ENCODE measurements at regions not wholly inside any gene's neighbourhood (a gene's known extent, or its start where the extent isn't known, plus 50 kb on each side); places are given as distances from the start of the nearest gene placed in this dataset.

- no peaks in the 10 kb centered on the region for H3K27me3 Mint-ChIP-seq
- H3K27ac Mint-ChIP-seq, result no peak overlapping the region
- no peak overlapping the region for H3K4me3 Mint-ChIP-seq (ENCODE audit: low read depth)
- H3K36me3 Mint-ChIP-seq (ENCODE audit: insufficient read depth), result peaks cover 1% of the 10 kb centered on the region
- no peak for DNase-seq (ENCODE audit: low spot score, unreplicated experiment)
- H3K4me1 Mint-ChIP-seq (ENCODE audit: low read depth), result peaks cover 2% of the 10 kb centered on the region
- H3K9me3 Mint-ChIP-seq (ENCODE audit: low read depth), result peaks cover 3% of the 10 kb centered on the region
- no peak for TF ChIP-seq CTCF (IDR thresholded peaks at IDR 0.05; ENCODE audit: unreplicated experiment)
Observed at GRCh38 chr4:79014230-79014629, 75.0 kb upstream of the PAQR3 start.

GRCh38 chr4:79013756-79014155, 74.5 kb upstream of the PAQR3 start:
- Mint-ChIP-seq H3K4me3 (ENCODE audit: low read depth) (no peak overlapping the region), H3K27me3 (no peaks in the 10 kb centered on the region), H3K36me3 (ENCODE audit: insufficient read depth) (no peaks in the 10 kb centered on the region), H3K4me1 (ENCODE audit: low read depth) (peaks cover 2% of the 10 kb centered on the region), H3K9me3 (ENCODE audit: low read depth) (no peaks in the 10 kb centered on the region), H3K27ac (no peak overlapping the region)
- TF ChIP-seq CTCF (IDR thresholded peaks at IDR 0.05; ENCODE audit: unreplicated experiment), result no peak
- no peak for DNase-seq (ENCODE audit: low spot score, unreplicated experiment)

GRCh38 chr4:78990938-78991810, 51.9 kb upstream of the PAQR3 start:
- Mint-ChIP-seq H3K4me3 (ENCODE audit: low read depth) (no peak overlapping the region), H3K27me3 (peaks cover 6% of the 10 kb centered on the region), H3K27ac (no peak overlapping the region), H3K4me1 (ENCODE audit: low read depth) (peaks cover 1% of the 10 kb centered on the region), H3K36me3 (ENCODE audit: insufficient read depth) (no peaks in the 10 kb centered on the region), H3K9me3 (ENCODE audit: low read depth) (peaks cover under 1% of the 10 kb centered on the region)
- no peak for TF ChIP-seq CTCF (IDR thresholded peaks at IDR 0.05; ENCODE audit: unreplicated experiment)
- DNase-seq (ENCODE audit: low spot score, unreplicated experiment), result no peak

GRCh38 chr4:78989697-78990270, 50.5 kb upstream of the PAQR3 start:
- H3K4me1 Mint-ChIP-seq (ENCODE audit: low read depth), result peaks cover 4% of the 10 kb centered on the region
- H3K27me3 Mint-ChIP-seq, result peaks cover 6% of the 10 kb centered on the region
- H3K27ac Mint-ChIP-seq, result no peak overlapping the region
- no peaks in the 10 kb centered on the region for H3K36me3 Mint-ChIP-seq (ENCODE audit: insufficient read depth)
- TF ChIP-seq CTCF (IDR thresholded peaks at IDR 0.05; ENCODE audit: unreplicated experiment), result no peak
- H3K9me3 Mint-ChIP-seq (ENCODE audit: low read depth), result no peaks in the 10 kb centered on the region
- H3K4me3 Mint-ChIP-seq (ENCODE audit: low read depth), result no peak overlapping the region
- DNase-seq (ENCODE audit: low spot score, unreplicated experiment), result no peak

Measured in progenitor cell of endocrine pancreas (in vitro differentiated cells).